Cardiac septum (tissue), 1 donor: ENCODE measurements at regions not wholly inside any gene's neighbourhood (a gene's known extent, or its start where the extent isn't known, plus 50 kb on each side); places are given as distances from the start of the nearest gene placed in this dataset.

Source experiments
- DNase-seq: peaks from one replicate; pipeline ENCODE4 v3.0.0-alpha.2; 2020; ENCODE audit warnings: low spot score
- intact Hi-C: fragments of 100-400 bp; cut with DNase I; formaldehyde crosslinking; loops from one replicate; pipeline ENCODE4 v1.14.0; 2022
- donor health status: DM: no; HTN: no; CAD: no.

DNA sequence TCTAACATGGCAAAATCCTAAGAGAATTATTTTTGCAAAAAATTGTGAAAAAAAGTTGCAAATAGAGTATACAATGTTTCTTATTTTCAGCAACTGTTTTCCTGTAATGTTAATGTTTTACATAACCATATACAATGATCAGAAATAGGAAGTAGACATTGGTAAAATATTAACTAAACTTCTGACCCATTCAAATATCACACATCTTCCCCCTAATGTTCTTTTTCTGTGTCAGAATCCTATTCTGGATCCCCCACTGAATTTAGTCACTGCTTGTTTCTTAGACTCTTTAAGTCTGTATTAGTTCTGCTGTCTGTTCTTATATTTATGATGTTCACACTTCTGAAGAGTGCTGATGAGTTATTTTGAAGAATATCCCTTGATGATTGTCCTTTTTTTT, 62.0 kb downstream of the HFE start:
- no peak for DNase-seq
- intact Hi-C loops: no loop called here

DNA sequence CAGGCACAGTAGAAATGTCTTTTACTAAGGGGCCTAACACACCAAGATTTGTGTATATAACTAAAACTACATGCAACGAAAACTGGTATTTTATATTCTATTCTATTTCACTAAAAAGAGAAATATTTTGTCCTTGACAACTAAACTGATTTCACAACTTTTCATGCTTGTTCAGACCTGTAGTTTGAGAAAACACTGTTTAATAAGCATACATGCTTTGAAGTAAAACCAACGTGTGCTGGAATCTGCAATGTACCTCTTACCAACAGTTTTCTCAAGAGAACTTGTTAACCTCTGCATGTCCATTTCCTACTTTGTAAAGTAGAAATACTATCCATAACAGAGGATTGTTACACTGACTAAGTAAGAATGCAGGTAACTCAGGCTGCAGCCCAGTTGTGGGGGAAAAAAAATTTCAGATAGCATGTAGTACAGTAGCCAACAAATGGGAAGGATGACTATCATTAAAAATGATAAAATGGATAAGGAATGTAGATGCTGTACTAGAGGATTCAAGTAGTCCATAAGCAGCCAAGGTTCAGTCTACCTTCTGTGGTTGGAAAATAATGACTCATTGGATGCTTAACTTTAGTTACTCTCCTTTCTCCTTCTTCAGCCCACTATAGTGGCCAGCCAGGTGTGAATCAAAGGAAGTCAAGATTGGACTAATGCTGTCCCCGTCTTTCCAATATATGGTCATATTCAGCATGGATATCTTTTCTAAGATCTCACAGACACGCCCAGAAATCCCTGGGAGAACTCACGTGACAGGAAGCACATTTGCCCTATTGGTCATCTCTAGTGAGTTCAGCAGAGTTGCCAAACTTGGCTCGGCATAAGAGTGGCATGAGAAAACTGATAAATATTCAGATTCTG, 65.2 kb downstream of the HFE start:
- no peak for DNase-seq
- intact Hi-C loops: loop anchor here (10.0 kb wide), 1 partner anchor 48 kb away; a partner anchor contains a TSS

DNA sequence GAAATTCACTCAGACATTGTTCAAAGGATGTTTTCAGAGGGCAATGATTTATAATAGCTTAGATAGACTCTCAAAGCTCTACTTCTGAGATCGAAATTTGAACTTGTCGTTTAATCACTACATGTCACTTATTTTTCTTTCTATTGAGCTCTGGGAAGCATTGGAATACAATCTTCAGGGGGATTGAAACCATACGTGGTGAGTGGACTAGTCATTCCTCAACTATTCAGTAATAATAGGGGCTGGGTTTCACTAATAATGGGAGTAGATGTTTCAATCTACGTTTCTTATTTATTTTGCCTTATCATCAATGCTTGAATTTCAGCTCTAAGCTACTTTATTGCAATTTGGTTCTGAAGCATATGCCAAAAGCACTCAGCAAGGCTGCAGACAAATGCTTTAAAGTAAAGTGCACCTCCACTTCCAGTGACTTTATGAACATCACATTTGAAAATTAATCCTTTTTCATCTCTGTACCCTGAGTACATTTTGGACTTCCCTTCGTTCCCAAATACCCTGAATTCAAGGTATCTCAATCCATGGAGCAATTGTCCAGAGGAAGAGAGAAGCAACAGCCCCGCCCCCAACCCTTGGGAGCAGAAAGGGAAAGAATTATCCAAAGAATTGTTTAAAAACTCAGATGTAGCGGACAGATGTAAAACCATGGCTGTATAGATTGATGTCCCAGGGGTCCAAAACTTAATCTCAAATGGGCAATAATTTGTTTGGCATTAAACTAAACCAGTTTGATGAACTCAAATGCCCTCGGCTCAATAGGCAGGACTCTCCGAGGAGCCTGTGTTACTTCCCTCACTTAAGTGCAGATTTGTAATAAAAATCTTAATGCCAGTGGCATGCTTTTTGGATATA, 68.1 kb downstream of the HFE start:
- DNase-seq: no peak
- intact Hi-C loops: loop anchor here (5.0 to 10.0 kb wide), 3 partner anchors 50 to 1682 kb away; a partner anchor contains a TSS

DNA sequence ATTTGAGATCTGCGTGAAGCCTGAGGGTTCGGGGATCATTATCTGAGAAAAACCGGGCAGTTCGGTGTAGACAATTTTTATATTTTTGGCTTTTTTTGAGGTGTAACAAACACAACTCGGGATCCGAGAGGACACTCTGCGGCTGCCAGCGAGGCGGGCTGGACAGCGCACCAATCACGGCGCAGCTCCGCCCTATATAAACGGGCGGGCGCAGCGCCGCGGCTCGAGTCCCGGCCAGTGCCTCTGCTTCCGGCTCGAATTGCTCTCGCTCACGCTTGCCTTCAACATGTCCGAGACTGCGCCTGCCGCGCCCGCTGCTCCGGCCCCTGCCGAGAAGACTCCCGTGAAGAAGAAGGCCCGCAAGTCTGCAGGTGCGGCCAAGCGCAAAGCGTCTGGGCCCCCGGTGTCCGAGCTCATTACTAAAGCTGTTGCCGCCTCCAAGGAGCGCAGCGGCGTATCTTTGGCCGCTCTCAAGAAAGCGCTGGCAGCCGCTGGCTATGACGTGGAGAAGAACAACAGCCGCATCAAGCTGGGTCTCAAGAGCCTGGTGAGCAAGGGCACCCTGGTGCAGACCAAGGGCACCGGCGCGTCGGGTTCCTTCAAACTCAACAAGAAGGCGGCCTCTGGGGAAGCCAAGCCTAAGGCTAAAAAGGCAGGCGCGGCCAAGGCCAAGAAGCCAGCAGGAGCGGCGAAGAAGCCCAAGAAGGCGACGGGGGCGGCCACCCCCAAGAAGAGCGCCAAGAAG, 69.0 kb downstream of the HFE start:
- intact Hi-C loops: loop anchor here (1.0 to 10.0 kb wide), 6 partner anchors 30 to 1681 kb away; a partner anchor contains a TSS
- DNase-seq: peak; percentile 97

DNA sequence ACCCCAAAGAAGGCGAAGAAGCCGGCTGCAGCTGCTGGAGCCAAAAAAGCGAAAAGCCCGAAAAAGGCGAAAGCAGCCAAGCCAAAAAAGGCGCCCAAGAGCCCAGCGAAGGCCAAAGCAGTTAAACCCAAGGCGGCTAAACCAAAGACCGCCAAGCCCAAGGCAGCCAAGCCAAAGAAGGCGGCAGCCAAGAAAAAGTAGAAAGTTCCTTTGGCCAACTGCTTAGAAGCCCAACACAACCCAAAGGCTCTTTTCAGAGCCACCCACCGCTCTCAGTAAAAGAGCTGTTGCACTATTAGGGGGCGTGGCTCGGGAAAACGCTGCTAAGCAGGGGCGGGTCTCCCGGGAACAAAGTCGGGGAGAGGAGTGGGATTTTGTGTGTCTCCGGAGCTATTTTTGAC, 69.6 kb downstream of the HFE start:
- DNase-seq: peak; percentile 80
- intact Hi-C loops: loop anchor here (1.0 to 10.0 kb wide), 6 partner anchors 31 to 1680 kb away; a partner anchor contains a TSS

DNA sequence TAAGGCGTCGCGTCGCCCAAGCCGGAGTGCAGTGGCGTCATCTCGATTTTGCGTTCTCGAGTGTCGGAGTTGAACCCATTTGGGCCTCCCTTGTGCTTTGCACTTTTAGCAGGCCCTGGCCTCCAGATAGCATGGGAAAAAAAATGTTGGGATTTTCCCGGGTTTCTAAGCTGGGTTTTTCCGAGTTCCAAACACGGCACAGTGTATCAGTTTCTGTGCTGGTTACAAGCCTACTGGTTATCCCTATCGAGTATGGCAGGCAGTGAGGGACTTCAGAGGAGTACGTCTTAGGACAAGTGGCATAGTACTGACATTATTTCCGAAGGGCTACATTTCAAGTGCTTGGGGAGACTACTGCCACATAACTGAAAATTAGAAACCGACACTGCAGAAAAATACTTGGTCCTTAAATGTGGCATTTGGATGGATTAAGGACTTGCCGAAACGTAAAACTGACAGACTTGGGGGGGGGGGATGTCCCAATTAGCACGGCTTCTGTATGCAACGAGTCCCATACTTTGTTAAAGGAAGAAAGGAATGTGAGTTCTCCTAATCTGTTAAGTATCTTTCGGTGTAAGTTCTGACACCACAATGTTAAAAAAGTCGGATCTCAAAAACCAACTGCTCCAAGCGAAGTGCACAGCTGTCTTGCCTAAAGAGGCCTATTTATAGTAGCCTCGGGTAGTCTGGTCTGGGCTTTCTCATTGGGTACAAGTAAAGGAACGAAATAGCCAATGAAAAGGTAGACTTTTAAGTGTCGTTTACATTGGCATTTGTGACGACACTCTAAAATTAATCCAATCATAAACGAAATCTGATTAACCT, 70.2 kb downstream of the HFE start:
- DNase-seq: no peak
- intact Hi-C loops: loop anchor here (2.0 to 10.0 kb wide), 6 partner anchors 15 to 1680 kb away; a partner anchor contains a TSS

DNA sequence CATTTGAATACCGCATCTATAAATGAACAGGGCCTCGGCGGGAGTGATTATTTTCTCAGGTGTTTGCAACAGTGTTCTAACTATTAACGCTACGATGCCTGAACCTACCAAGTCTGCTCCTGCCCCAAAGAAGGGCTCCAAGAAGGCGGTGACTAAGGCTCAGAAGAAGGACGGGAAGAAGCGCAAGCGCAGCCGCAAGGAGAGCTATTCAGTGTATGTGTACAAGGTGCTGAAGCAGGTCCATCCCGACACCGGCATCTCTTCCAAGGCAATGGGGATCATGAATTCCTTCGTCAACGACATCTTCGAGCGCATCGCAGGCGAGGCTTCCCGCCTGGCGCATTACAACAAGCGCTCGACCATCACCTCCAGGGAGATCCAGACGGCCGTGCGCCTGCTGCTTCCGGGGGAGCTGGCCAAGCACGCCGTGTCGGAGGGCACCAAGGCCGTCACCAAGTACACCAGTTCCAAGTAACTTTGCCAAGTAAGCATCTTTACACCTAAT, 70.9 kb downstream of the HFE start:
- intact Hi-C loops: loop anchor here (2.0 to 10.0 kb wide), 4 partner anchors 15 to 1679 kb away; a partner anchor contains a TSS

DNA sequence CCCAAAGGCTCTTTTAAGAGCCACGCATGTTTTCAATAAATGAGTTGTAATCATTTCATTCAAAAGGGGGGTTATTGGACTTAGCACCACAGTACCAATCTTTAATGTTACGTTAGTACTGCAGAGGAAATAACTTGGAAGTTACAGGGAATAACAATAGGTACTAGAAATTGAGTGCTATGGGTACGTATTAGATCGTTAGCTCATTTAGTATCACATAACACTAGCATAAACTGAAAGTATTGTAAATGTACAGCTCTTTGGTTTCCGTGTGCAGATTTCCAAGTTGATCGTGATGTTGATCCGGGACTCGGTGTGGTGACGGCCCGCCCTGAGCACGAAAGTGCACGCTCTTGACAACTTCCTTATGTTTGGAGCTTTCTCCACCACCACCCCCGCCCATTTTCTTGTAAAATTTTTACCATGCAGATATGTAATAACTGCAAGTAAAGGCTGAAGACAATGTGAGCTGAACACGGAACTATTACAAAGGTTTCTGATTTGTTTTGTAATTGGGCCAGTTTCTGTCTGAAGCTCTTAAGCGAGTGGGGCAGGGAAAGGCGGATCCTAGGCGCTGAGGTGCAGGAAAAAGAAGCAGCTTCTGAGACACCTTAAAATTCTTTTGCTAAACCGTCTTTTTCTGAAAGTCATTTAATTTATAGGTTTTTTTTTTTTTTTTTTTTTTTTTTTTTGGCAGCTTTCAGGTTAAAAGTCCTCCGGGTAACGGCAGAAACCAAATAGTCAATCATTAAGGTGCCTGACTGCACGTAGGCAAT, 71.5 kb downstream of the HFE start:
- intact Hi-C loops: loop anchor here (2.0 to 10.0 kb wide), 4 partner anchors 14 to 1679 kb away; a partner anchor contains a TSS
- DNase-seq: peak; percentile 80

More for the DNA sequence above, 70.9 kb downstream of the HFE start:
- peak; percentile 88 for DNase-seq

DNA sequence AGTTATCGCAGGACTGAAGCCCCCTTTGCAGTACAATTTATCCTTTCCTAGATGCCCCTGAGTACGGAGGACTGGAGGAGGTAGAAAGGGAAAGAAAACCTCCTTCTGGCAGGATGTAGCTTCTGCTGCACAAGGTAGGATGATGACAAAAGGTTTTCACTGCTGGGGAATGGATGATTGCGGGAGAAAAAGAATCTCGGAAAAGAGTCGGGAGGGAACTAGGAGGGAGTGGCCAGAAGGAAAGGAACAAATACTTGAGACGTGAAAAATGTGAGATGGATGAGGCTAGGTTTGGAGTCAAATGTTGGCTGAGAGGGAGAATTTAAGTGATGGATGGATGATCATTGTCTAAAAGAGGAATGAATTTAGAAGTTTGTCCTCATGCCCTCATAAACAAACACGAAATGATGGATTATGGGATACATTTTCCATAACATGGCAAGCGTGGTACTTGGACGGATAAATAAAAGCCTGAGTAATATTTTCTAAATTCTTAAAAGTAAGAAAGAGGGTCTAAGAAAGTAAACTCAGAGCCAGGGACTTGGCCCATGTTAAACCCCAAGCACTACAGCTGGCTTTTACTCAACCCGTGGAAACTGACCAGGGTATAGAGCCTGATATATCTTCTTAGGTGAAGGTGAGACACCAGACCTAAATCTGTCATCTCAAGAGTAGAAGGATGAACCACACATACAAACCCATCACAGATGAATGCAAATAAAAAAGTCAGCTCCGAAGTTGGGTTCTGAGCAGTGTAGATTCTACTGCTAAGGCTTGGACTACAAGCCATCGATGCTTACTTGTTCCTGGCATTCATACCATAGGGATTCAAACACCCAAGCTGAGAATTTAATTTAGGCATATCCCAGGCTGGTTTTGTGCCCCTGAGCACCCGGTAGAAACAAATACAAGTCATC, 72.4 kb downstream of the HFE start:
- DNase-seq: no peak
- intact Hi-C loops: loop anchor here (2.0 to 10.0 kb wide), 4 partner anchors 13 to 1678 kb away; a partner anchor contains a TSS

DNA sequence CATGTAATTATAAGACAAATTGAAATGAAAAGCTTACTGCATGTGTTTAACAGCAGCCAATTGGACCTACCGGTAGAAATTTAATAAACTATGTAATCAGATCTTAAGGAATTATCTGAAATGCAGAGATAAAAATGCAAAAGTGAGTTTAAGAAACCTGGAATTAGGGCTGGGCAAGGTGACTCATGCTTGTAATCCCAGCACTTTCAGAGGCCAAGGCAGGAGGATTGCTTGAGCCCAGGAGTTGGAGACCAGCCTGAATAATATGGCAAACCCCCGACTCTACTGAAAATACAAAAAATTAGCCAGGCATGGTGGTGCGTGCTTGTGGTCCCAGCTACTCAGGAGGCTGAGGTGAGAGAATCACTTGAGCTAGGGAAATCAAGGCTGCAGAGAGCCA, 74.1 kb downstream of the HFE start:
- intact Hi-C loops: no loop called here
- no peak for DNase-seq

DNA sequence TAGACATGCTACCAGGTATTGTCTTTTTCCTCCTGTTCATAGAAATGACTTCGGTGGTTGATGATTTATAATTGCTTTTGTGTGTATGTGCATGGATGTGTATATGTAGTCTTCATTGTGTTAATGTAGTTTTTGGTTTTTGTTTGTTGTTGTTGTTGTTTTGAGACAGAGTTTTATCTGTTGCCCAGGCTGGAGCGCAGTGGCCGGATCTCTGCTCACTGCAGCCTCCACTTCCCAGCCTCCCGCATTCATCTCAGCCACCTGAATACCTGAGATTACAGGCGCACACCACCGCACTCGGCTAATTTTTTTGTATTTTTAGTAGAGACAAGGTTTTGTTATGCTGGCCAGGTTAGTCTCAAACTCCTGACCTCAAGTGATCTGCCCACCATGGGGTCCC, 75.2 kb downstream of the HFE start:
- DNase-seq: no peak

DNA sequence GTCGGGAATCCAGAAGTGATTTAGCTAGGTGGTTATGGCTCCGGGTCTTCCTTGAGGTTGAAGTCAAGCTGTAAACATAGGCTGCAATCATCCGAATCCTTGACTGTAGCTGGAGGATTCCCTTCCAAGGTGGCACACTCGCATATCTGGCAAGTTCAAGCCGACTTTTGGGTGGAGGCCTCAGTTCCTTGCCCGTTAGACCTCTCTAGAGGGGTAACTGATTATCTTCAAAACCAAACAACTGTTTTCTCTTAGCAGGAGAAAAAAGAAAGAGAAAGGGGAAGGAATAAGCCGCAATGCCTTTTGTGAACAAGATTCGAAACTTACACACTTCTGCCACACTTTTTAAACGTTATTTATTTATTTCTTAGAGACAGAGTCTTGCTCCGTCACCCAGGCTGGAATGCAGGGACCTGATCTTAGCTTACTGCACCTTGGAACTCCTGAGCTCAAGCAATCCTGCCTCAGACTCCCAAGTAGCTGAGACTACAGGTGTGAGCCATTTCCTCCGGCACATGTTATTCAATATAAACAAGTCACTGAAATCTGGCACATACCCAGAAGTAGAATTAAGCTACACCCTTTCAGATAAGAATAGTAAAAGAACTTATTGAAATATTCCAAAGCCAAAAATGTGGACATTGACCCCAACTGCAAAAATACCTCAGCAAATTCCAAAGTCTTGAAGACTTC, 76.3 kb downstream of the HFE start:
- no peak for DNase-seq
- intact Hi-C loops: no loop called here

More for the DNA sequence above, 75.2 kb downstream of the HFE start:
- intact Hi-C loops: no loop called here

DNA sequence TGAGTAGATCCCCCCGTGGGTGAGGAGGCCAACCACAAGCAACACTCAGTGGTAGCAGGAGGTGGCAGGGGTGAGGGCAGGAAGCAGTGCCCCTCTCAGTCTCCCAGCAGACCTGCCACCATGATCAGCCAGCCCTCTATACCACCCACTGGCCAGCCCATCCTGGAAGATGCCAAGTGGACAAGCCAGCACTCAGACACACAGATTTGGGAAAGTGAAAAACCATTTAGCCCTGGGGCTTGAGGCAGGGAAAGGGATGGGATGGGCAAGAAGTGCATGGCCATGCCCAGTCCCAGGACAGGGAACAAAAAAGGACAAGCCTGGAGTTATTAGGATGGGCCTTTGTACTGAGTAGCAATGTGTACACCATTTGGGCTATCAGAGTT, 76.9 kb downstream of the HFE start:
- intact Hi-C loops: no loop called here
- DNase-seq: no peak

DNA sequence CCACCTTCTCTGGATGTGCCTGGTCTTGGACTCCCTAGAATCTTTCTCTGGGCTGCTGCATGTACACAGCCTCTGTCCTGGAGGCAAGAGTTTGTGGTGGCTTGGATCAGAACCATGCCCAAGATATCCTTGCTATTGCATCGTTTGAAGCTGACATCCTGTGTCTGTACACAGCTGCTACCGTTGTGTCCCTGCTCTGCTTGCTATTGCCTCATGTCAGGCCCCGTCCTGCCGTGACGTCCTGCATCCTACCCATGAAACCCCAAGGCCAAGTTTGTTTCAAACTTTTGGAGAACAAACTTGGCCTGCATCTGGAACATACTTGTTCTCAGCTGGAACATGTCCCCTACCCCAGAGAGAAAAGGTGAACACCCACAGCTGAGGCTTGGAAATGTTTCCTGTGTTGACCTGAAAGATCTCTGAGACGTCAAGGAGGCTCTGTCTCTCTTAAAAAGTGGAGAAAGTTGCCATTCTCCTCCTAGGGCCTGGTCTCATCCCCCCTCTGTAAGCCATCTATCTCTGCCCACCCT, 78.1 kb downstream of the HFE start:
- intact Hi-C loops: no loop called here
- DNase-seq: no peak

DNA sequence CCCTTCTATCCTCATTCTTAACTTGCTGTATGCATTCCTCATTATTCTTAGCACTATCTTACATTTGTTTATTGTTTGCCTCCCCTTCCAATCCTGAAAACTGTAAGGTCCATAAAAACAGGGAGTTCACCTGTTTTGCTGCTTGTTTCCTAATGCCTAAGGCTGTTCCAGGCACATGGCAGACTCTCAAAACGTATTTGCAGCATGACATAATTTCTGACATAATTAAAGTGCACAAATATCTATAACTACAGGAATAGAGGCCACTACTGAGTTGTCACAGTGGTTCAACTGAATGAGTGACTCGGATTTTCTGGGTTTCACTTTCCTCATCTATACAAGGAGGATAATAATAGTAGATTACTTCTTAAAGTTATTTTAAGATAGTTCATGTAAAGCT, 83.0 kb downstream of the HFE start:
- intact Hi-C loops: loop anchor here (10.0 kb wide), 2 partner anchors 115 to 425 kb away; partner anchors contain the start of gene ABT1
- DNase-seq: no peak
